RKO (cell line): ENCODE measurements at regions not wholly inside any gene's neighbourhood (a gene's known extent, or its start where the extent isn't known, plus 50 kb on each side); places are given as distances from the start of the nearest gene placed in this dataset.
A peak's percentile ranks its signal among the peaks of the same experiment; 100 is the strongest.
"Not testable (repeated sequence)": the region's sequence is repeated elsewhere in the genome, so short reads cannot be mapped to it uniquely, and the experiment has no call there.

Source experiments
- DNase-seq: peaks from one replicate; pipeline ENCODE4 v3.0.0-alpha.2; 2016; ENCODE audit warnings: low spot score

- no peak for DNase-seq
These were observed 212.6 kb upstream of the FZD8 start for GRCh38 chr10:35854661-35855060.

GRCh38 chr10:35852721-35853120, 210.6 kb upstream of the FZD8 start:
- no peak for DNase-seq

GRCh38 chr10:35848412-35848811, 206.3 kb upstream of the FZD8 start:
- no peak for DNase-seq

GRCh38 chr10:35844686-35845085, 202.6 kb upstream of the FZD8 start:
- DNase-seq: no peak

GRCh38 chr10:35843524-35844181, 201.6 kb upstream of the FZD8 start:
- DNase-seq: no peak

GRCh38 chr10:35838054-35838453, 196.0 kb upstream of the FZD8 start:
- no peak for DNase-seq

- DNase-seq: no peak
These were observed 193.4 kb upstream of the FZD8 start for GRCh38 chr10:35835545-35835944.

- no peak for DNase-seq
These were observed 192.9 kb upstream of the FZD8 start for GRCh38 chr10:35834877-35835494.

GRCh38 chr10:35827783-35828182, 185.7 kb upstream of the FZD8 start:
- DNase-seq: no peak

GRCh38 chr10:35824704-35825103, 182.6 kb upstream of the FZD8 start:
- DNase-seq: no peak

- peak; percentile 9 for DNase-seq
These were observed 180.2 kb upstream of the FZD8 start for GRCh38 chr10:35822316-35822715.

- DNase-seq: no peak
These were observed 179.3 kb upstream of the FZD8 start for GRCh38 chr10:35821339-35821911.

GRCh38 chr10:35819736-35820135, 177.6 kb upstream of the FZD8 start:
- no peak for DNase-seq

- DNase-seq: no peak
These were observed 176.9 kb upstream of the FZD8 start for GRCh38 chr10:35819011-35819410.

GRCh38 chr10:35817109-35817508, 175.0 kb upstream of the FZD8 start:
- DNase-seq: not testable (repeated sequence)

- DNase-seq: no peak
These were observed 171.1 kb upstream of the FZD8 start for GRCh38 chr10:35813219-35813618.

GRCh38 chr10:35808344-35808743, 166.2 kb upstream of the FZD8 start:
- no peak for DNase-seq

- no peak for DNase-seq
These were observed 160.9 kb upstream of the FZD8 start for GRCh38 chr10:35803046-35803445.

GRCh38 chr10:35797187-35797586, 155.1 kb upstream of the FZD8 start:
- no peak for DNase-seq

GRCh38 chr10:35795131-35795824, 153.2 kb upstream of the FZD8 start:
- DNase-seq: peak; percentile 30

GRCh38 chr10:35794703-35795102, 152.6 kb upstream of the FZD8 start:
- DNase-seq: no peak

GRCh38 chr10:35792291-35792690, 150.2 kb upstream of the FZD8 start:
- DNase-seq: no peak

GRCh38 chr10:35789996-35790395, 147.9 kb upstream of the FZD8 start:
- peak; percentile 27 for DNase-seq
